Mammary epithelial cell (primary cell): ENCODE measurements at regions not wholly inside any gene's neighbourhood (a gene's known extent, or its start where the extent isn't known, plus 50 kb on each side); places are given as distances from the start of the nearest gene placed in this dataset.

ENCODE experiments used
- CTCF ChIP-seq, 2 donors: IDR thresholded peaks in 1 of 2; conservative IDR thresholded peaks in 1 of 2; 2 replicates each; pipeline ENCODE4 v1.5.1; 2011 to 2012; ENCODE audit warnings: inconsistent platforms in 2 of 2, low read length in 2 of 2, mild to moderate bottlenecking in 2 of 2, control low read depth in 1 of 2, low read depth in 1 of 2; ENCODE audit not compliant: insufficient read depth in 1 of 2; ENCODE audit errors: extremely low read depth in 1 of 2
- EZH2 ChIP-seq: IDR thresholded peaks from 2 replicates; pipeline ENCODE4 v1.6.1; 2012; ENCODE audit warnings: low read length, inconsistent platforms, borderline replicate concordance

DNA sequence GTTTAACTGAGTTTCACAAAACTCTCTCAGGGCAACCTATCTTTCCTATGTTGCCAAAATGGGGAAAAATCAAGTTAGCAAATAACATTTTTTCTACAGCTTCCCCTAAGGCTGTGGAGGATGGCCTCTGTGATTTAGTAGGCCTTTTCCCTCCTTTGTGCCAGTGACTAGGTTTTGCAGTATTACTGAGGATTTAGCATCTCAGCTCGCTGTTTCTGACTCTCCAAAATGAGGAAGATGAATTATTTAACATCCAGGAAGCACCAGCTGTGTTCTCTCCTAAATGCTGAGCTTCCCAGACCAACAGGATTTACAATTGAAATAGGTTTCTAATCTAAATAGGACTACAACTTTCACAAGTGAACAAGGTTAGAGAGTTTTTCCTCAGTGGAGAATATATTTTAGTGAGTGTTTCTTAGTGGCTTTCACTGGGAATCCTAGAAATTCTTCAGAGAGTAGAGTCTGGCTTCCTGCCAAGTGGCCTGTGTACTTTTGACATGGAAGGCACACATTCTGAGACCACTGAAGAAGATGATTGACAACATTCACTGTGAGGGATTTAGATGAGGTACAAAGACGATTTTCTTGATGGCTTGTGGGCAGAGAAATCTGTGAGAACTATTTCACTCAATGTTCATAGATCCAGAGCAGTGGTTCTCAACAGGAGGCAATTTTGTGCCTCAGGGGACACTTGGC lies 62.4 kb downstream of the PTCHD4 start:
- TF ChIP-seq CTCF (conservative IDR thresholded peaks at IDR 0.05 in 1 of 2, IDR thresholded peaks at IDR 0.05 in 1 of 2; ENCODE audit: extremely low read depth in 1 of 2, insufficient read depth in 1 of 2, low read depth in 1 of 2, low read length in 2 of 2) (no peak), EZH2 (no peak)
